CD4-positive, alpha-beta T cell (primary cell): ENCODE measurements at regions not wholly inside any gene's neighbourhood (a gene's known extent, or its start where the extent isn't known, plus 50 kb on each side); places are given as distances from the start of the nearest gene placed in this dataset.
"Not testable (repeated sequence)": the region's sequence is repeated elsewhere in the genome, so short reads cannot be mapped to it uniquely, and the experiment has no call there.

Source experiments
- ATAC-seq: fragments of 200-7000 bp; cut with Tn5 transposase; one replicate; pipeline ENCODE4 v1.10.0; 2022; ENCODE audit warnings: mild to moderate bottlenecking; ENCODE audit not compliant: poor library complexity
- CTCF ChIA-PET: fragments of 350-600 bp; sonication (Branson Sonifier 250); formaldehyde crosslinking; loops from one replicate; lab custom pipeline; 2021; ENCODE audit warnings: antibody characterized with exemption, inconsistent platforms; lab: Charles Lee
- POLR2A ChIA-PET: fragments of 350-600 bp; sonication (Branson Sonifier 250); formaldehyde crosslinking; loops from one replicate; lab custom pipeline; 2021; ENCODE audit warnings: antibody characterized with exemption, inconsistent platforms; lab: Charles Lee
- DNase-seq, 14 experiments: peaks; one replicate each; pipeline ENCODE4 v3.0.0-alpha.2; 2013 to 2020; ENCODE audit warnings: mixed read lengths in 2 of 14
- H3K27ac ChIP-seq, 2 donors: one replicate each; pipeline versions ENCODE4 v1.5.1 to v1.7.0; 2013; ENCODE audit warnings: low read length in 2 of 2, low read depth in 1 of 2, mild to moderate bottlenecking in 1 of 2
- H3K27me3 ChIP-seq, 2 experiments: 1 replicate in 1 of 2; 2 replicates in 1 of 2; pipeline versions ENCODE4 v1.6.1 to v1.7.0; 2013; ENCODE audit warnings: low read length in 2 of 2, control low read depth in 1 of 2, mild to moderate bottlenecking in 1 of 2, moderate library complexity in 1 of 2; ENCODE audit not compliant: insufficient read depth in 2 of 2, control insufficient read depth in 1 of 2
- H3K36me3 ChIP-seq: one replicate; pipeline ENCODE4 v1.6.1; 2013; ENCODE audit warnings: low read length, control low read depth; ENCODE audit not compliant: insufficient read depth
- H3K4me1 ChIP-seq: one replicate; pipeline ENCODE4 v1.6.1; 2013; ENCODE audit warnings: low read length, control low read depth; ENCODE audit not compliant: insufficient read depth
- H3K4me3 ChIP-seq: one replicate; pipeline ENCODE4 v1.5.1; 2013; ENCODE audit warnings: mild to moderate bottlenecking, low read length, moderate library complexity
- H3K9me3 ChIP-seq, 2 experiments: 1 replicate in 1 of 2; 2 replicates in 1 of 2; pipeline versions ENCODE4 v1.6.1 to v1.7.0; 2013; ENCODE audit warnings: low read length in 2 of 2, mild to moderate bottlenecking in 2 of 2, control low read depth in 1 of 2, moderate library complexity in 1 of 2; ENCODE audit not compliant: control insufficient read depth in 1 of 2, insufficient read depth in 1 of 2
- H3K27ac Mint-ChIP-seq: one replicate; pipeline ENCODE4 v1.8.0; 2020; ENCODE audit warnings: mixed read lengths
- H3K27me3 Mint-ChIP-seq: one replicate; pipeline ENCODE4 v1.8.0; 2021; ENCODE audit warnings: mixed read lengths
- H3K36me3 Mint-ChIP-seq: one replicate; pipeline ENCODE4 v1.8.0; 2021; ENCODE audit warnings: low read depth, mixed read lengths
- H3K4me1 Mint-ChIP-seq: one replicate; pipeline ENCODE4 v1.8.0; 2021; ENCODE audit warnings: low read depth, mixed read lengths
- H3K4me3 Mint-ChIP-seq: one replicate; pipeline ENCODE4 v1.8.0; 2020; ENCODE audit warnings: mild to moderate bottlenecking, mixed read lengths
- H3K9me3 Mint-ChIP-seq: one replicate; pipeline ENCODE4 v1.8.0; 2020; ENCODE audit warnings: mixed read lengths
- intact Hi-C, 2 experiments: fragments of 100-400 bp; cut with DNase I in 1 of 2; cut with micrococcal nuclease in 1 of 2; formaldehyde crosslinking; loops; one replicate each; pipeline versions ENCODE4 v1.15.1 to v1.9.0; 2023 to 2025; cut with DNase I, micrococcal nuclease
- TF ChIP-seq, protein P1 (sequence below): fragments of 200-600 bp; IDR thresholded peaks from one replicate; pipeline ENCODE4 v1.8.0; 2022; ENCODE audit warnings: antibody characterized with exemption, mild to moderate bottlenecking

DNA sequence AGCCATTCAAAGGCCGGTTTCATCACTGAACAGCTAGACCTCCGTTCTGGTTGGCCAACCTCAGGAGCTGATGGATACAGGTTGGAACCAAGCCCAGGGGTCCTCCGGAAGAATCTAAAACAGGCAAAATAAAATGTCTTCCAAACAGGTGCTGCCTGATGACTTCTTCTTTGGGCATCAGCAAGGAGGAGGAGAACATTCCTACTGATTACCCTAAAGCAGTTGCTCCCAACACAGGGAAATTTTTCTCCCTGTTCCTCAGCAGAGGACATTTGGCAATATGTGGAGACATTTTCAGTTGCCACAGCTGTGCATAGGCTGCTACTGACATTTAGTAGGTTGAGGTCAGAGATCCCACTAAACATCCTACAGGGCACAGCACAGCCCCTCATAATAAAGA lies 319.3 kb upstream of the PPARGC1A start:
- TF ChIP-seq, protein P1, sequence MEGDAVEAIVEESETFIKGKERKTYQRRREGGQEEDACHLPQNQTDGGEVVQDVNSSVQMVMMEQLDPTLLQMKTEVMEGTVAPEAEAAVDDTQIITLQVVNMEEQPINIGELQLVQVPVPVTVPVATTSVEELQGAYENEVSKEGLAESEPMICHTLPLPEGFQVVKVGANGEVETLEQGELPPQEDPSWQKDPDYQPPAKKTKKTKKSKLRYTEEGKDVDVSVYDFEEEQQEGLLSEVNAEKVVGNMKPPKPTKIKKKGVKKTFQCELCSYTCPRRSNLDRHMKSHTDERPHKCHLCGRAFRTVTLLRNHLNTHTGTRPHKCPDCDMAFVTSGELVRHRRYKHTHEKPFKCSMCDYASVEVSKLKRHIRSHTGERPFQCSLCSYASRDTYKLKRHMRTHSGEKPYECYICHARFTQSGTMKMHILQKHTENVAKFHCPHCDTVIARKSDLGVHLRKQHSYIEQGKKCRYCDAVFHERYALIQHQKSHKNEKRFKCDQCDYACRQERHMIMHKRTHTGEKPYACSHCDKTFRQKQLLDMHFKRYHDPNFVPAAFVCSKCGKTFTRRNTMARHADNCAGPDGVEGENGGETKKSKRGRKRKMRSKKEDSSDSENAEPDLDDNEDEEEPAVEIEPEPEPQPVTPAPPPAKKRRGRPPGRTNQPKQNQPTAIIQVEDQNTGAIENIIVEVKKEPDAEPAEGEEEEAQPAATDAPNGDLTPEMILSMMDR, result no peak
- no peaks in the 10 kb centered on the region for H3K36me3 Mint-ChIP-seq
- H3K9me3 Mint-ChIP-seq, result peaks cover 9% of the 10 kb centered on the region
- ATAC-seq (no peak), DNase-seq (no peak)
- Histone ChIP-seq H3K27me3 (no peaks in the 10 kb centered on the region), H3K36me3 (no peaks in the 10 kb centered on the region), H3K4me1 (no peaks in the 10 kb centered on the region), H3K27ac (no peak overlapping the region), H3K4me3 (no peak overlapping the region), H3K9me3 (peaks cover 0 to 5% of the 10 kb centered on the region in 2 experiments)
- H3K4me3 Mint-ChIP-seq, result no peak overlapping the region
- ChIA-PET CTCF (no interaction called here), POLR2A (interaction anchor here (0.6 kb wide), 1 partner anchor 48 kb away, joined by 5 read pairs; no protein-coding TSS in a partner anchor)
- no peak overlapping the region for H3K27ac Mint-ChIP-seq
- intact Hi-C loops, result no loop called here
- no peaks in the 10 kb centered on the region for H3K4me1 Mint-ChIP-seq
- no peaks in the 10 kb centered on the region for H3K27me3 Mint-ChIP-seq

DNA sequence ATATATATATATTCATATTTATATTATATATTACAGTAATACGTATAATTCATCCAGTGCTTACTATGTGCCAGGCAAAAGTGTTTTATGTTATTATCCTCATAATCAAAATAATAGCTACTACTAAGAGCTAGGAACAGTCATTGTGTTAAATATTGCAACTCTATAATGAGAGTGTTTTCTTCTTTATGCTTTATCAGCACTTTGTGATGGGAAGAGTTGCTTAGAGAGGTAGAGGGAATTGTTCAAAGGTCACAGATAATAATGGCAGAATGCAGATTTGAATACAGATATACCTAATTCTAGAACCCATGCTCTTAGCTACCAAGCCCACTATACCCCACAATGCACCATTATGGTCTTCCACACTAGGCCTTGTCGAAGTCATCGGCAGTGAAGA lies 318.8 kb upstream of the PPARGC1A start:
- Mint-ChIP-seq H3K27me3 (no peaks in the 10 kb centered on the region), H3K36me3 (no peaks in the 10 kb centered on the region), H3K9me3 (peaks cover 9% of the 10 kb centered on the region), H3K27ac (no peak overlapping the region), H3K4me1 (no peaks in the 10 kb centered on the region), H3K4me3 (no peak overlapping the region)
- no peak overlapping the region for H3K27ac ChIP-seq
- no peak overlapping the region for H3K4me3 ChIP-seq
- peaks cover 0 to 5% of the 10 kb centered on the region in 2 experiments for H3K9me3 ChIP-seq
- ChIA-PET CTCF (no interaction called here), POLR2A (interaction anchor here (0.6 kb wide), 1 partner anchor 47 kb away, joined by 5 read pairs; no protein-coding TSS in a partner anchor)
- no peak for DNase-seq
- no peaks in the 10 kb centered on the region for H3K4me1 ChIP-seq
- no peak for ATAC-seq
- no peaks in the 10 kb centered on the region for H3K36me3 ChIP-seq
- H3K27me3 ChIP-seq, result no peaks in the 10 kb centered on the region
- TF ChIP-seq, protein P1, result no peak
- intact Hi-C loops, result no loop called here

DNA sequence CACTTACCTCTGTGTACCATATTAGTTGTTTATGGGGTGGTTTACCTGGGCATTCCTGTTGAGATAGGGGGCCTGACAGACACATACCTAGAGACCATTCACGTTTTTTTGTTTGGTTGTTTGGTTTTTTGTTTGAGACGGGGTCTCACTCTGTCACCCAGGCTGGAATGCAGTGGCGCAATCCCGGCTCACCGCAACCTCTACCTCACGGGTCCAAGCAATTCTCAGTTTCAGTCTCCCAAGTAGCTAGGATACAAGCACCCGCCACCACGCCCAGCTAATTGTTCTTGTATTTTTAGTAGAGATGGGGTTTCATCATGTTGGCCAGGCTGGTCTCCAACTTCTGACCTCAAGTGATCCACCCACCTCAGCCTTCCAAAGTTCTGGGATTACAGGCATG lies 314.9 kb upstream of the PPARGC1A start:
- H3K27me3 ChIP-seq, H3K4me3 Mint-ChIP-seq, H3K36me3 Mint-ChIP-seq, H3K36me3 ChIP-seq, H3K4me3 ChIP-seq, POLR2A ChIA-PET, H3K4me1 ChIP-seq, H3K27me3 Mint-ChIP-seq, DNase-seq, intact Hi-C loops, H3K27ac ChIP-seq, H3K27ac Mint-ChIP-seq, H3K9me3 ChIP-seq, H3K9me3 Mint-ChIP-seq, ATAC-seq, CTCF ChIA-PET, H3K4me1 Mint-ChIP-seq: not testable (repeated sequence)

DNA sequence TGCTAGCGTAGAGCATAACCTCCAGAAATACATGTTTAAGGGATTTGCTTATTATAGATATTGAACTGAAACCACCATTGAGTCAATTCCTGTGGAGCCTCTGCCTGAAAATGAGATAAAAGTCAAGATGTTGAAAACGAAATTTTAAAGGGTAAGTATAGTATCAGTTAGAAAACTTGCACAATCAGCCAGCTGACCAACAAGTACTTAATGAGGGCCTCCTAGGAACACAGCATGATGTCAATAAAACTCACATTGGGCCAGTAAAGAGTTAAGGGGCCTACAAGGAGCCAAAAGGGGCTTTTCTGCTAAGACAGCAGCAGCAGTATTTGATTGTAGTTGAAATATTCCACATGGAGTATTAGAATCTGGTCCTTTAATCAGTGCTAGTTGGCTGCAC lies 314.1 kb upstream of the PPARGC1A start:
- Mint-ChIP-seq H3K27ac (no peak overlapping the region), H3K27me3 (no peaks in the 10 kb centered on the region), H3K36me3 (no peaks in the 10 kb centered on the region), H3K9me3 (peaks cover 4% of the 10 kb centered on the region), H3K4me3 (no peak overlapping the region), H3K4me1 (no peaks in the 10 kb centered on the region)
- H3K36me3 ChIP-seq, result no peaks in the 10 kb centered on the region
- H3K27me3 ChIP-seq, result no peaks in the 10 kb centered on the region
- H3K4me3 ChIP-seq, result no peak overlapping the region
- ChIA-PET POLR2A (no interaction called here), CTCF (no interaction called here)
- intact Hi-C loops, result no loop called here
- TF ChIP-seq, protein P1, result no peak
- no peaks in the 10 kb centered on the region for H3K9me3 ChIP-seq
- ATAC-seq (no peak), DNase-seq (no peak)
- H3K27ac ChIP-seq, result no peak overlapping the region
- H3K4me1 ChIP-seq, result no peaks in the 10 kb centered on the region
